ENCODE measurements at regions not wholly inside any gene's neighbourhood (a gene's known extent, or its start where the extent isn't known, plus 50 kb on each side); places are given as distances from the start of the nearest gene placed in this dataset.
"Not testable (repeated sequence)": the region's sequence is repeated elsewhere in the genome, so short reads cannot be mapped to it uniquely, and the experiment has no call there.

DNA sequence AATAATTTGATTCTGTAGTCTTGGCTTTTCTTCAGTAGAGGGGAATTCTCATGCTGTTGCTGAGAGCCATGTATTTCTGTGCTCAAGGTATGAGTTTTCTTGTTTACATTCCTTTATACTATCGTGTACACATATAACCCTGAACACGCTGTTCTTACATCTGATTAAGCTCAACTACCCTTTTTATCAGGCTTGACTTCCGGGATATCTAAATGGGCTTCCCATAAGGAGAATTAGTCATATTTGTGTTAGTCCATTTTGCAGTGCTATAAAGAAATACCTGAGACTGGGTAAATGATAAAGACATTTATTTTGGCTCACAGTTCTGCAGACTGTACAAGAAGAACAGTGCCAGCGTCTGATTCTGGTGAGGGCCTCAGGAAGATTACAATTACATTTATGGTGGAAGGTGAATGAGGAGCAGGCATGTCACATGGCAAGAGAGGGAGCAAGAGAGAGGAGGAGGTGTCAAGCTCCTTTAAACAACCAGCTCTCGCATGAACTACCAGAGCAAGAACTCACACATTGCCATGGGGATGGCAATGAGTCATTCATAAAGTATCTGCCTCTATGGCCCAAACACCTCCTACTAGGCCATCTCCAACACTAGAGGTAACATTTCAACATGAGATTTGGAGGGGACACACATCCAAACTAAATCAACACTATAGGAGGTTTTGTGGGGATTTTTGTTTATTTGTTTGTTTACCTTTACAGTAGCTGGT is 118.2 kb downstream of the LIMS4 start:
- not testable (repeated sequence) for TF ChIP-seq CTCF, POLR2AphosphoS5 (IDR thresholded peaks at IDR 0.05)
